DOHH2 (cell line): ENCODE measurements at regions not wholly inside any gene's neighbourhood (a gene's known extent, or its start where the extent isn't known, plus 50 kb on each side); places are given as distances from the start of the nearest gene placed in this dataset.

Experiments
- H3F3A ChIP-seq: fragments of 200-600 bp; sonication (generic), shearing (Covaris generic); 2 replicates; pipeline ENCODE4 v1.6.0; 2016; ENCODE audit warnings: antibody characterized with exemption, mild to moderate bottlenecking; ENCODE audit not compliant: control insufficient read depth, insufficient read depth
- H3K27ac ChIP-seq: fragments of 200-600 bp; sonication (generic); 2 replicates; pipeline ENCODE4 v1.5.1; 2014; ENCODE audit warnings: low read depth, mild to moderate bottlenecking, low read length, moderate library complexity
- H3K27me3 ChIP-seq: fragments of 200-600 bp; sonication (generic); 2 replicates; pipeline ENCODE4 v1.6.1; 2014; ENCODE audit warnings: mild to moderate bottlenecking, low read length, mixed read lengths; ENCODE audit not compliant: control insufficient read depth
- H3K36me3 ChIP-seq: fragments of 200-600 bp; sonication (generic); 2 replicates; pipeline ENCODE4 v1.6.1; 2014; ENCODE audit warnings: mild to moderate bottlenecking, low read length, moderate library complexity, mixed read lengths; ENCODE audit not compliant: control insufficient read depth
- H3K4me1 ChIP-seq: fragments of 200-600 bp; sonication (generic); 2 replicates; pipeline ENCODE4 v1.6.1; 2014; ENCODE audit warnings: mild to moderate bottlenecking, low read length, mixed read lengths; ENCODE audit not compliant: control insufficient read depth
- H3K4me2 ChIP-seq: fragments of 200-600 bp; sonication (generic); 2 replicates; pipeline ENCODE4 v1.6.0; 2014; ENCODE audit warnings: mild to moderate bottlenecking, low read length, moderate library complexity
- H3K4me3 ChIP-seq: fragments of 200-600 bp; sonication (generic); 2 replicates; pipeline ENCODE4 v1.5.1; 2014; ENCODE audit warnings: mild to moderate bottlenecking, low read length, mixed read lengths
- H3K79me2 ChIP-seq: fragments of 200-600 bp; sonication (generic); 2 replicates; pipeline ENCODE4 v1.6.1; 2014; ENCODE audit warnings: mild to moderate bottlenecking, low read length, mixed read lengths; ENCODE audit not compliant: control insufficient read depth
- H3K9me2 ChIP-seq: fragments of 200-600 bp; sonication (generic); replicated peaks from 2 replicates; pipeline ENCODE4 v1.6.1; 2014; ENCODE audit warnings: mild to moderate bottlenecking, low read length, mixed read lengths; ENCODE audit not compliant: control insufficient read depth
- H3K9me3 ChIP-seq: fragments of 200-600 bp; sonication (generic); 2 replicates; pipeline ENCODE4 v1.6.1; 2014; ENCODE audit warnings: antibody characterized with exemption, low read length, mixed read lengths; ENCODE audit not compliant: control insufficient read depth, insufficient read depth
- H4K20me1 ChIP-seq: fragments of 200-600 bp; sonication (generic); 2 replicates; pipeline ENCODE4 v1.6.0; 2014; ENCODE audit warnings: low read depth, mild to moderate bottlenecking, antibody characterized with exemption, low read length, moderate library complexity; ENCODE audit not compliant: control insufficient read depth, insufficient read depth
- CTCF ChIP-seq: fragments of 200-600 bp; sonication (generic); IDR thresholded peaks from one replicate; pipeline ENCODE4 v1.5.1; 2014; ENCODE audit warnings: antibody characterized with exemption, mild to moderate bottlenecking, low read depth, low read length; ENCODE audit not compliant: poor library complexity, severe bottlenecking
- EZH2phosphoT487 ChIP-seq: fragments of 200-600 bp; sonication (generic); IDR thresholded peaks from 2 replicates; pipeline ENCODE4 v1.6.1; 2017; ENCODE audit warnings: borderline replicate concordance, mild to moderate bottlenecking, antibody characterized with exemption, low read length, moderate library complexity, mixed read lengths

GRCh38 chr6:132210886-132211563, 190.2 kb downstream of the MOXD1 start:
- H3K9me2 ChIP-seq: no peaks in the 10 kb centered on the region
- H3K79me2 ChIP-seq: no peaks in the 10 kb centered on the region
- H3F3A ChIP-seq: no peaks in the 10 kb centered on the region
- H3K4me2 ChIP-seq: no peak overlapping the region
- no peaks in the 10 kb centered on the region for H3K4me1 ChIP-seq
- H3K9me3 ChIP-seq: no peaks in the 10 kb centered on the region
- no peaks in the 10 kb centered on the region for H3K27me3 ChIP-seq
- H4K20me1 ChIP-seq: no peaks in the 10 kb centered on the region
- no peaks in the 10 kb centered on the region for H3K36me3 ChIP-seq
- TF ChIP-seq EZH2phosphoT487: no peak
- no peak for TF ChIP-seq CTCF
- H3K27ac ChIP-seq: no peak overlapping the region
- H3K4me3 ChIP-seq: no peak overlapping the region

GRCh38 chr6:132209351-132209750, 191.9 kb downstream of the MOXD1 start:
- Histone ChIP-seq H3K27me3 (no peaks in the 10 kb centered on the region), H3K79me2 (no peaks in the 10 kb centered on the region), H3K4me2 (no peak overlapping the region), H3K27ac (no peak overlapping the region), H3K4me3 (no peak overlapping the region), H3K9me3 (no peaks in the 10 kb centered on the region), H3K4me1 (no peaks in the 10 kb centered on the region), H4K20me1 (no peaks in the 10 kb centered on the region), H3K9me2 (no peaks in the 10 kb centered on the region), H3K36me3 (no peaks in the 10 kb centered on the region), H3F3A (no peaks in the 10 kb centered on the region)
- TF ChIP-seq EZH2phosphoT487 (no peak), CTCF (no peak)

GRCh38 chr6:132207991-132208390, 193.3 kb downstream of the MOXD1 start:
- no peak overlapping the region for H3K4me3 ChIP-seq
- H3K4me1 ChIP-seq: no peaks in the 10 kb centered on the region
- H3K36me3 ChIP-seq: no peaks in the 10 kb centered on the region
- no peak overlapping the region for H3K27ac ChIP-seq
- H3K79me2 ChIP-seq: no peaks in the 10 kb centered on the region
- H3K4me2 ChIP-seq: no peak overlapping the region
- no peaks in the 10 kb centered on the region for H3K27me3 ChIP-seq
- no peaks in the 10 kb centered on the region for H3K9me3 ChIP-seq
- no peaks in the 10 kb centered on the region for H3K9me2 ChIP-seq
- no peaks in the 10 kb centered on the region for H4K20me1 ChIP-seq
- TF ChIP-seq CTCF (no peak), EZH2phosphoT487 (no peak)
- no peaks in the 10 kb centered on the region for H3F3A ChIP-seq
